Gastroesophageal sphincter (tissue), 4 donors: ENCODE measurements at regions not wholly inside any gene's neighbourhood (a gene's known extent, or its start where the extent isn't known, plus 50 kb on each side); places are given as distances from the start of the nearest gene placed in this dataset.
A peak's percentile ranks its signal among the peaks of the same experiment; 100 is the strongest.

ENCODE experiments used
- ATAC-seq: fragments of 150-250 bp; one replicate; pipeline ENCODE4 v1.9.1; 2016; ENCODE audit warnings: mild to moderate bottlenecking, moderate library complexity
- H3K27ac ChIP-seq, 4 donors: fragments of 200-600 bp; sonication (generic) in 3 of 4; 1 replicate in 3 of 4; 2 replicates in 1 of 4; pipeline ENCODE4 v1.5.1; 2016 to 2019
- H3K27me3 ChIP-seq: fragments of 200-600 bp; sonication (generic); one replicate; pipeline ENCODE4 v1.5.1; 2019
- H3K36me3 ChIP-seq, 2 donors: fragments of 200-600 bp; sonication (generic); one replicate each; pipeline ENCODE4 v1.5.1; 2019; ENCODE audit warnings: control low read depth in 1 of 2
- H3K4me1 ChIP-seq, 3 donors: fragments of 200-600 bp; sonication (generic); 1 replicate in 2 of 3; 2 replicates in 1 of 3; pipeline ENCODE4 v1.5.1; 2016 to 2019; ENCODE audit warnings: control low read depth in 2 of 3
- H3K4me3 ChIP-seq, 2 donors: fragments of 200-600 bp; sonication (generic); one replicate each; pipeline ENCODE4 v1.5.1; 2019; ENCODE audit warnings: mild to moderate bottlenecking in 1 of 2, moderate library complexity in 1 of 2
- H3K9me3 ChIP-seq, 3 donors: fragments of 200-600 bp; sonication (generic); one replicate each; pipeline ENCODE4 v1.5.1; 2017 to 2019; ENCODE audit warnings: control low read depth in 2 of 3
- CTCF ChIP-seq, 4 experiments: fragments of 200-600 bp in 2 of 4; fragments of 450-650 bp in 2 of 4; sonication (generic) in 1 of 4; IDR thresholded peaks; one replicate each; pipeline ENCODE4 v1.5.1; 2017 to 2019; ENCODE audit warnings: antibody characterized with exemption in 4 of 4, mild to moderate bottlenecking in 2 of 4, moderate library complexity in 2 of 4
- EP300 ChIP-seq: sonication (generic); formaldehyde crosslinking; IDR thresholded peaks from one replicate; pipeline ENCODE4 v1.6.1; 2017; ENCODE audit warnings: antibody characterized with exemption, mild to moderate bottlenecking
- POLR2A ChIP-seq, 2 donors: fragments of 450-650 bp; IDR thresholded peaks; one replicate each; pipeline ENCODE4 v1.6.1; 2017; ENCODE audit warnings: antibody characterized with exemption in 2 of 2, mild to moderate bottlenecking in 2 of 2, moderate library complexity in 1 of 2
- POLR2AphosphoS5 ChIP-seq: sonication (generic); formaldehyde crosslinking; IDR thresholded peaks from one replicate; pipeline ENCODE4 v1.6.1; 2017; ENCODE audit warnings: antibody characterized with exemption
- WGBS, 2 donors: methylation state at CpG; one replicate each; pipeline ENCODE4 v1.1.5; 2018; ENCODE audit warnings: low coverage in 1 of 2; 5-methylcytosine and 5-hydroxymethylcytosine counted together

GRCh38 chr10:128265596-128265995 lies 139.4 kb upstream of the MKI67 start:
- WGBS, 2 donors, result 16 to 28% methylated on average over 9 to 15 of the region's 32 CpGs
- no peak overlapping the region for H3K4me3 ChIP-seq
- peaks cover 0 to 1% (median 0%) of the 10 kb centered on the region in 3 donors for H3K9me3 ChIP-seq
- H3K27ac ChIP-seq, result no peak overlapping the region
- peaks cover 96% of the 10 kb centered on the region for H3K27me3 ChIP-seq
- no peak for ATAC-seq
- no peak for TF ChIP-seq EP300
- no peak for TF ChIP-seq POLR2A (IDR thresholded peaks at IDR 0.05)
- TF ChIP-seq POLR2AphosphoS5, result no peak
- no peak for TF ChIP-seq CTCF (IDR thresholded peaks at IDR 0.05)
- H3K36me3 ChIP-seq, result no peaks in the 10 kb centered on the region
- no peaks in the 10 kb centered on the region for H3K4me1 ChIP-seq

- H3K9me3 ChIP-seq, result no peaks in the 10 kb centered on the region
- no peaks in the 10 kb centered on the region for H3K4me1 ChIP-seq
- no peak overlapping the region for H3K27ac ChIP-seq
- H3K4me3 ChIP-seq, result no peak overlapping the region
- H3K27me3 ChIP-seq, result peaks cover 95% of the 10 kb centered on the region
- TF ChIP-seq POLR2AphosphoS5 (no peak), EP300 (no peak), CTCF (IDR thresholded peaks at IDR 0.05) (no peak), POLR2A (IDR thresholded peaks at IDR 0.05) (no peak)
- WGBS, 2 donors, result 0 to 23% methylated on average over 1 to 2 of the region's 5 CpGs
- no peak for ATAC-seq
- H3K36me3 ChIP-seq, result no peaks in the 10 kb centered on the region
Observed at GRCh38 chr10:128267581-128267980, 141.4 kb upstream of the MKI67 start.

- Histone ChIP-seq H3K4me1 (no peaks in the 10 kb centered on the region), H3K4me3 (no peak overlapping the region), H3K27ac (no peak overlapping the region), H3K36me3 (no peaks in the 10 kb centered on the region), H3K9me3 (no peaks in the 10 kb centered on the region), H3K27me3 (peaks cover 95% of the 10 kb centered on the region)
- no peak for TF ChIP-seq POLR2AphosphoS5
- TF ChIP-seq EP300, result no peak
- peak in 1 of 4 experiments; percentile 21 for TF ChIP-seq CTCF (IDR thresholded peaks at IDR 0.05)
- ATAC-seq, result no peak
- 5% methylated on average over 8 of the region's 25 CpGs; no CpG with 5 or more reads in 1 of the 2 donors for WGBS, 2 donors
Observed at GRCh38 chr10:128268015-128268722, 141.9 kb upstream of the MKI67 start.

GRCh38 chr10:128274938-128275337 lies 148.7 kb upstream of the MKI67 start:
- Histone ChIP-seq H3K4me3 (no peak overlapping the region), H3K27ac (no peak overlapping the region), H3K4me1 (no peaks in the 10 kb centered on the region), H3K9me3 (no peaks in the 10 kb centered on the region), H3K27me3 (peaks cover 72% of the 10 kb centered on the region), H3K36me3 (no peaks in the 10 kb centered on the region)
- TF ChIP-seq EP300 (no peak), CTCF (IDR thresholded peaks at IDR 0.05) (no peak), POLR2A (IDR thresholded peaks at IDR 0.05) (no peak), POLR2AphosphoS5 (no peak)
- 9 to 11% methylated on average over 4 to 10 of the region's 10 CpGs for WGBS, 2 donors
- no peak for ATAC-seq

- TF ChIP-seq POLR2A (IDR thresholded peaks at IDR 0.05), result no peak
- no peak for TF ChIP-seq POLR2AphosphoS5
- no peak for TF ChIP-seq CTCF (IDR thresholded peaks at IDR 0.05)
- no peak for TF ChIP-seq EP300
- no peak for ATAC-seq
- H3K4me1 ChIP-seq, result no peaks in the 10 kb centered on the region
- no peaks in the 10 kb centered on the region for H3K36me3 ChIP-seq
- H3K9me3 ChIP-seq, result no peaks in the 10 kb centered on the region
- 62 to 81% methylated on average over 8 to 19 of the region's 19 CpGs for WGBS, 2 donors
- no peak overlapping the region for H3K4me3 ChIP-seq
- peaks cover 66% of the 10 kb centered on the region for H3K27me3 ChIP-seq
- no peak overlapping the region for H3K27ac ChIP-seq
Observed at GRCh38 chr10:128275388-128276177, 149.4 kb upstream of the MKI67 start.
